ENCODE measurements at regions not wholly inside any gene's neighbourhood (a gene's known extent, or its start where the extent isn't known, plus 50 kb on each side); places are given as distances from the start of the nearest gene placed in this dataset.
"Not testable (repeated sequence)": the region's sequence is repeated elsewhere in the genome, so short reads cannot be mapped to it uniquely, and the experiment has no call there.

DNA sequence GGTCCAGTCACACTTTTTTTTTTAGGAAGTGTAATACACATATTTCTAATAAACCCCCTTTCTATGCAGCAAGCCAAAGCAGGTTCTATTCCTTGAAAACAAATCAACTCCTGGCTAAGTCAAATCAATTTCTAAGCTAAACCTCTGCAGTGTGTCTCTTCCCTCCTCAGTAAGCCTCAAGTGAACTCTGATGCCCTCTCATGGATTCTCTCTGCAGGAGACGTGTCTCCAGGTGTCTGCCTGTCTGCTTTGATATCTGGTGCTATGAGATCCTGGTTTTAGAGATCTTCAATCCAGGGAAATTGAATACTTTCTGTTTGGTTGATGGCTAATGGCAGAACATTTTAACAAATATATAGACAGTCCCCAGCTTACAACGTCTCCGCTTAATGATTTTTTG, 791.7 kb downstream of the AACS start:
- no peak for DNase-seq (ENCODE audit: low read depth)
- TF ChIP-seq, protein P1, sequence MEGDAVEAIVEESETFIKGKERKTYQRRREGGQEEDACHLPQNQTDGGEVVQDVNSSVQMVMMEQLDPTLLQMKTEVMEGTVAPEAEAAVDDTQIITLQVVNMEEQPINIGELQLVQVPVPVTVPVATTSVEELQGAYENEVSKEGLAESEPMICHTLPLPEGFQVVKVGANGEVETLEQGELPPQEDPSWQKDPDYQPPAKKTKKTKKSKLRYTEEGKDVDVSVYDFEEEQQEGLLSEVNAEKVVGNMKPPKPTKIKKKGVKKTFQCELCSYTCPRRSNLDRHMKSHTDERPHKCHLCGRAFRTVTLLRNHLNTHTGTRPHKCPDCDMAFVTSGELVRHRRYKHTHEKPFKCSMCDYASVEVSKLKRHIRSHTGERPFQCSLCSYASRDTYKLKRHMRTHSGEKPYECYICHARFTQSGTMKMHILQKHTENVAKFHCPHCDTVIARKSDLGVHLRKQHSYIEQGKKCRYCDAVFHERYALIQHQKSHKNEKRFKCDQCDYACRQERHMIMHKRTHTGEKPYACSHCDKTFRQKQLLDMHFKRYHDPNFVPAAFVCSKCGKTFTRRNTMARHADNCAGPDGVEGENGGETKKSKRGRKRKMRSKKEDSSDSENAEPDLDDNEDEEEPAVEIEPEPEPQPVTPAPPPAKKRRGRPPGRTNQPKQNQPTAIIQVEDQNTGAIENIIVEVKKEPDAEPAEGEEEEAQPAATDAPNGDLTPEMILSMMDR (IDR thresholded peaks at IDR 0.05; ENCODE audit: control insufficient read depth, insufficient read depth, low read depth, low read length, missing control alignments) = no peak
- no peak overlapping the region for H3K4me3 ChIP-seq (ENCODE audit: control insufficient read depth, low read depth, low read length)

DNA sequence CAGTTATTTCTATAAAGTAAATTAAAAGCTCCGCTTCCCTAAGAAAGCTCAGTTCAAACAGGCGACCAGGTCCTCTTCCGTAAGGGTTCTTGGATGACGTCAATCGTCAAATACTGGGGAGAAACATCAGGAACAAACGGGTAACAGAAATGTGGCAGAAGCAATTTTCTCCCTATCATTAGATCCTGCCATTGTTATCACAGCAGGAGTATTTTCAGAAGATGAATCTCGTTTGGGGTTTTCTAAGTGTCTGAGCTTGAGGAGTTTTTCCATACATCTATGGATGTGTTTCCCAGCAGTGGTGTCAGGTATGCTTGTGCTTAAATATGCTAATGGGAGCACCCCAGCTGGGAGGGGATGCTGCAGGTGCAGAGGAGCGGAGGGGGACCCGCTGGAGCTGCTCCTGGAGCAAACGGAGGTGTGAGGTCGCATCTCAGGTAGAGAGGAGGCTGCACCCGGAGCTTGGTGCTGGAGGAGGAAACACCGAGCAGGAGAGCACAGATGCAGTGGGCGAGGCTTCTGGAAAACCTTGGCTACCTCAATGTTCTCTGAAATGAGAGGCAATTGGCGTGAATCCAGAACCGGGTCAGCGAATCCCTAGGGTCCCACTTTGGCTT, 795.5 kb downstream of the AACS start:
- no peak for DNase-seq (ENCODE audit: low read depth)
- TF ChIP-seq, protein P1 (IDR thresholded peaks at IDR 0.05; ENCODE audit: control insufficient read depth, insufficient read depth, low read depth, low read length, missing control alignments) = no peak
- no peak overlapping the region for H3K4me3 ChIP-seq (ENCODE audit: control insufficient read depth, low read depth, low read length)

DNA sequence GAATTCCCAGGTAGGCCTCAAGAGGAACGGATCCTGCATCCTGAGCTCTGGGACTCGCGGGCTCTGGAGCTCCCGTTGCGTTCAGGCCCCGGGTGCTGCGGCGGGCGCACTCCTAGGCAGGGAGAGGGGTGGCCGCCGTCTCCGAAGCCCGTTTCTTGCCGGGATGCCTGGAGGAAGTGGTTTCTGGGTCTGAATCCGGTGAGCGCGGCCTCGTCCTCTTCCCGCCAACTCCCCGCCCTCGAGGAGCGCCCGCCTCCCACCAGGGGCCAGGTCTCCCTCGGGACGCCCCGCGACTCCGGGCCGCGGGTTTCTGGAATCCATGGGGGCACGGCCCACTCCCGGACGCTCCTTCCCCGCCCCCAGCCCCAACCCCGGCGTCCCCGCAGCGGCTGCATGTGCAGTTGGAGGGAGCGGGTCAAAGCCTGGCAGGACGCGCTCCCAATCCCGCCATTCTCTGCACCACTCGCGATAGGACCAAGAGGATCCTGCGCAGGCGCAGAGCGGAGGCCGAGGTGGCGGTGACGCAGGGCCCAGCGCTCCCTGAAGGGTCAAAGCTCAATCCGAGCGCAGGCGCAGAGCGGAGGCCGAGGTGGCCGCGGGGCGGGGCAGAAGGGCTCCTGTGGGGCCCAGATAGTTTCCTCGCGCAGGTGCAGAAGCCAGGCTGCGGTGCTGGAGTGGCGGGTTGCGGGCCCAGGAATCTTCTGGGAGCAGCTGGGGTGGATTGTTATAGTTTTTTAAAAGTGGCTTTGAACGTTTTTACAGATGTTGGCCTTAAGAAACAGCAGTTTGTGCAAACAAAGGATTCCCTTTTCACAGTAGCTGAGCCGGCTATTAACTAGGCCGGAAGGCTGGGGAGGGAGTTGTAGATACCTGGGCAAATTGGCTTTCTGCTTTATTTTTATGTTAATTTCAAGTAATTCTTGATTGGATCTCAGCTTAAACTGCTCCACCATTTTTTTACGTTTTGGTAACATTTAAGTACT, 796.4 kb downstream of the AACS start:
- H3K4me3 ChIP-seq (ENCODE audit: control insufficient read depth, low read depth, low read length) = no peak overlapping the region
- no peak for DNase-seq (ENCODE audit: low read depth)
- TF ChIP-seq, protein P1 (IDR thresholded peaks at IDR 0.05; ENCODE audit: control insufficient read depth, insufficient read depth, low read depth, low read length, missing control alignments) = no peak

DNA sequence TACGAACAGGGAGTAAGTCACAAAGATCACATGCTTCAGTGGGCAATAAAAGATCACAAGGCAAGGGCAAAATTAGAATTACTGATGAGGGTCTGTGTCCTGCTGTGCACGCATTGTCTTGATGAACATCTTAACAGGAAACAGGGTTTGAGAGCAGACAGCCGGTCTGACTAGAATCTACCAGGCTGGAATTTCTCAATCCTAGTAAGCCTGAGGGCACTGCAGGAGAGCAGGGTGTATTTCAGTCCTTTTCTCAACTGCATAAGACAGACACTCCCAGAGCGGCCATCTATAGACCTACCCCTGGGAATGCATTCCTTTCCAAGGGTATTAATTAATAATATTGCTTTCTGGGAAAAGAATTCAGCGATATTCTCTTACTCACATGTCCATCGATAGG, 800.0 kb downstream of the AACS start:
- not testable (repeated sequence) for DNase-seq (ENCODE audit: low read depth); H3K4me3 ChIP-seq (ENCODE audit: control insufficient read depth, low read depth, low read length)

DNA sequence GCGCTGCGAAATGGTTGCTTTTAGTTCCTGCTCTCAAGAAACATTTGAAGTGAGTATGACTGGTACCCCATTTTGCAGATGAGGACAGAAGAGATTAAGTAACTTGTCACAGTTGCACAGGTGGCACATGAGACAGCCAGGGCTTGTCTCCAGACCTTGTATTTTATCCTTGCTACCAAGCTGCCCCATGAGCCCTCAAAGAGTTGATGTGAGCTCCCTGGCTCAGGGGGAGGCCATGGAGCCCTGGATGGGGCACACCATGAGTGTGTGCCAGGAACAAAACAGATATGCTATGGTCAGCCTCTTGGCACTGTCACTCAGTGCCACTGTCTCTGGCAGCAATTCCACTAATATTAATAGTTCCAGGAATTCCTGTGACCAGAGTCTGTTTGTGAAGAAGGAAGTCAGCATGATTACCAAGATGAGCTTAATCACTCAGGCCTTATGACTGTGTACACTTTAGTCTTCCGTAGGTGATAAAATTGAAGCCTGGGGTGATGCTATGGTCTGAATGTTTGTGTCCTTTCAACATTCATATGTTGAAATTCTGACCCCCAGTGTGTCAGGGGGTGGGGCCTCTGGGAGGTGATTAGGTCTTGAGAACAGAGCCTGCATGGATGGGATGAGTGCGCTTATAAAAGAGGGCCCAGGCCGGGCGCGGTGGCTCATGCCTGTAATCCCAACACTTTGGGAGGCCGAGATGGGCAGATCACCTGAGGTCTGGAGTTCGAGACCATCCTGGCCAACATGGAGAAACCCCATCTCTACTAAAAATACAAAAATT, 806.8 kb downstream of the AACS start:
- TF ChIP-seq, protein P1 (IDR thresholded peaks at IDR 0.05; ENCODE audit: control insufficient read depth, insufficient read depth, low read depth, low read length, missing control alignments) = no peak
- DNase-seq (ENCODE audit: low read depth) = no peak
- no peak overlapping the region for H3K4me3 ChIP-seq (ENCODE audit: control insufficient read depth, low read depth, low read length)

DNA sequence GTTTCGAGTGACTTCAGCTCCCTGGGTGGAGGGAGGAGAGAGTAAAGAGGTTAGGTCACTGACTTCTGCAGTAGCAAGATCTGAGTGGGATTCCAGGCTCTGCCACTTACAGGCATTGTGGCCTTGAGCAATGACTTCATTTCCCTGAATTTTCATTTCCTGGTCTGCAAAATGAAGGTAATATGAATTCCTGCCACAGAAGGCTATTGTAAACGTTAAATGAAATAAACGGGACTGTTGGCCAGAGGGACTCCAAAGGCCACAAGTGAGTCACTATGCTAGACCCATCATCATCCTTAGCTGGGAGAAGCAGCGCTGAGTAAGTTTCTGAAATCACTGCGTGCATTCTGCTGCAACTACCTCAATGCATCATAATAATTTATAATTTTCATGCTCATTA, 807.8 kb downstream of the AACS start:
- DNase-seq (ENCODE audit: low read depth) = no peak
- TF ChIP-seq, protein P1 (IDR thresholded peaks at IDR 0.05; ENCODE audit: control insufficient read depth, insufficient read depth, low read depth, low read length, missing control alignments) = no peak
- no peak overlapping the region for H3K4me3 ChIP-seq (ENCODE audit: control insufficient read depth, low read depth, low read length)
